ENCODE measurements at regions not wholly inside any gene's neighbourhood (a gene's known extent, or its start where the extent isn't known, plus 50 kb on each side); places are given as distances from the start of the nearest gene placed in this dataset.
"Not testable (repeated sequence)": the region's sequence is repeated elsewhere in the genome, so short reads cannot be mapped to it uniquely, and the experiment has no call there.

DNA sequence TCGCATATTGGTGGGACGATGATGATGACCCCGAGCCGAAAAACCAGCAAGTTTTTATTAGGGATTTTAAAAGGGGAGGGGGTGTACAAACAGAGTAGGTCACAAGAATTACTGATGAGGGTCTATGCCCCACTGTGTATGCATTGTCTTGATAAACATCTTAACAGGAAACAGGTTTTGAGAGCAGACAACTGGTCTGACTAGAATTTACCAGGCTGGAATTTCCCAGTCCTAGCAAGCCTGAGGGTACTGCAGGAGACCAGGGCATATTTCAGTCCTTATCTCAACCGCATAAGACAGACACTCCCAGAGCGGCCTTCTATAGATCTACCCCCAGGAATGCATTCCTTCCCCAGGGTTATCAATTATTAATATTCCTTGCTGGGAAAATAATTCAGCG, 659.7 kb downstream of the TRHDE start:
- H3K9me3 ChIP-seq (ENCODE audit: insufficient read depth in 2 of 2, low read depth in 1 of 2, low read length in 1 of 2); H3K79me1 ChIP-seq (ENCODE audit: low read depth, low read length); H4K20me1 ChIP-seq (replicated peaks in 1 of 2; ENCODE audit: control insufficient read depth in 1 of 2, insufficient read depth in 2 of 2, low read length in 2 of 2); H3K56ac ChIP-seq (replicated peaks; ENCODE audit: insufficient read length, low read depth, low read length); H2BK120ac ChIP-seq (replicated peaks; ENCODE audit: low read depth, low read length); H4K5ac ChIP-seq (ENCODE audit: insufficient read length, low read depth, low read length); DNase-seq (ENCODE audit: low read depth in 1 of 2, low spot score in 2 of 2); H3K23ac ChIP-seq (ENCODE audit: insufficient read length); H2BK5ac ChIP-seq (ENCODE audit: low read depth, low read length); H3K79me2 ChIP-seq (ENCODE audit: control insufficient read depth in 1 of 2, insufficient read depth in 2 of 2, low read length in 2 of 2); H3K14ac ChIP-seq (ENCODE audit: insufficient read length); POLR2A ChIA-PET (ENCODE audit: partially characterized antibody); H3K4me1 ChIP-seq (replicated peaks in 1 of 4; ENCODE audit: control insufficient read depth in 3 of 4, insufficient read depth in 4 of 4, low read length in 3 of 4); H4K91ac ChIP-seq (replicated peaks; ENCODE audit: insufficient read length, low read length); FAIRE-seq; H2AFZ ChIP-seq (ENCODE audit: low read length); H3K4me2 ChIP-seq (ENCODE audit: insufficient read depth in 1 of 2, low read depth in 2 of 2, low read length in 2 of 2); H3K36me3 ChIP-seq (ENCODE audit: control insufficient read depth in 2 of 4, insufficient read depth in 4 of 4, low read length in 3 of 4); H4K8ac ChIP-seq (ENCODE audit: extremely low read depth, insufficient read depth, low read length); H3K27me3 ChIP-seq (replicated peaks in 1 of 4; ENCODE audit: control insufficient read depth in 3 of 4, extremely low read depth in 1 of 4, insufficient read depth in 3 of 4, low read length in 3 of 4); H3K4ac ChIP-seq (replicated peaks; ENCODE audit: insufficient read length, low read depth, low read length); H3K18ac ChIP-seq (ENCODE audit: extremely low read depth, low read length); H2BK20ac ChIP-seq (ENCODE audit: low read length); CTCF ChIA-PET (ENCODE audit: partially characterized antibody); H2BK12ac ChIP-seq (ENCODE audit: low read depth, low read length); H2AK5ac ChIP-seq (ENCODE audit: low read depth, low read length); H3K4me3 ChIP-seq (ENCODE audit: extremely low read depth in 1 of 4, insufficient read depth in 2 of 4, low read depth in 3 of 4, low read length in 4 of 4); H3K27ac ChIP-seq (ENCODE audit: low read depth, low read length); H3K23me2 ChIP-seq (ENCODE audit: low read depth, low read length); H2BK15ac ChIP-seq (ENCODE audit: low read length); H3K9ac ChIP-seq (replicated peaks in 1 of 4; ENCODE audit: extremely low read depth in 1 of 4, low read depth in 3 of 4, low read length in 3 of 4): not testable (repeated sequence)
- peak in 1 of 2 experiments; percentile 28; a peak in 1 of 3 replicates for TF ChIP-seq EP300 (IDR thresholded peaks at IDR 0.05; ENCODE audit: borderline replicate concordance in 1 of 2, low read depth in 2 of 2, low read length in 2 of 2)
- 91% methylated on average over 7 of the region's 7 CpGs; no CpG with 5 or more reads in 1 of the 2 experiments for WGBS, 2 experiments (ENCODE audit: extremely low coverage in 1 of 2, insufficient coverage in 1 of 2, insufficient read length in 1 of 2, insufficient replicate concordance in 2 of 2, low coverage in 1 of 2, low lambda C conversion rate in 2 of 2, missing lambda C conversion rate in 1 of 2)

All from H1 (cell line).